Uterus (tissue), 3 donors: ENCODE measurements at regions not wholly inside any gene's neighbourhood (a gene's known extent, or its start where the extent isn't known, plus 50 kb on each side); places are given as distances from the start of the nearest gene placed in this dataset.
A peak's percentile ranks its signal among the peaks of the same experiment; 100 is the strongest.

Experiments
- DNase-seq, 2 donors: peaks; one replicate each; pipeline ENCODE4 v3.0.0-alpha.2; 2019 to 2020
- H3K27ac ChIP-seq, 2 donors: fragments of 200-600 bp; sonication (generic); 1 replicate in 1 of 2; 2 replicates in 1 of 2; pipeline ENCODE4 v1.5.1; 2016 to 2018
- H3K27me3 ChIP-seq, 2 donors: fragments of 200-600 bp; sonication (generic); one replicate each; pipeline ENCODE4 v1.5.1; 2018 to 2019; ENCODE audit warnings: control low read depth in 1 of 2
- H3K36me3 ChIP-seq, 2 donors: fragments of 200-600 bp; sonication (generic); one replicate each; pipeline ENCODE4 v1.5.1; 2019; ENCODE audit warnings: control low read depth in 1 of 2
- H3K4me1 ChIP-seq, 2 donors: fragments of 200-600 bp; sonication (generic); one replicate each; pipeline ENCODE4 v1.5.1; 2018 to 2019; ENCODE audit warnings: control low read depth in 1 of 2
- H3K4me3 ChIP-seq, 2 donors: fragments of 200-600 bp; sonication (generic); 1 replicate in 1 of 2; 2 replicates in 1 of 2; pipeline ENCODE4 v1.5.1; 2018 to 2019; ENCODE audit warnings: mild to moderate bottlenecking in 1 of 2
- H3K9me3 ChIP-seq, 2 donors: fragments of 200-600 bp; sonication (generic); one replicate each; pipeline ENCODE4 v1.5.1; 2019; ENCODE audit warnings: control low read depth in 1 of 2
- CTCF ChIP-seq, 4 experiments: fragments of 200-600 bp in 2 of 4; fragments of 450-650 bp in 2 of 4; sonication (generic) in 2 of 4; IDR thresholded peaks; one replicate each; pipeline ENCODE4 v1.5.1; 2016 to 2019; ENCODE audit warnings: antibody characterized with exemption in 4 of 4, mild to moderate bottlenecking in 2 of 4, moderate library complexity in 1 of 4
- POLR2A ChIP-seq, 2 donors: fragments of 450-650 bp; IDR thresholded peaks; one replicate each; pipeline ENCODE4 v1.6.1; 2016; ENCODE audit warnings: antibody characterized with exemption in 2 of 2, mild to moderate bottlenecking in 1 of 2, moderate library complexity in 1 of 2
- intact Hi-C: fragments of 100-400 bp; cut with DNase I; formaldehyde crosslinking; loops from one replicate; pipeline ENCODE4 v1.15.1; 2023; ENCODE audit warnings: low total_unique reads
- donor health status: DM: yes; HTN: yes; CAD: no.

- H3K36me3 ChIP-seq: no peaks in the 10 kb centered on the region
- H3K27ac ChIP-seq: no peak overlapping the region
- H3K4me1 ChIP-seq: no peaks in the 10 kb centered on the region
- H3K9me3 ChIP-seq: no peaks in the 10 kb centered on the region
- intact Hi-C loops: no loop called here
- no peak overlapping the region for H3K4me3 ChIP-seq
- TF ChIP-seq POLR2A (IDR thresholded peaks at IDR 0.05) (no peak), CTCF (IDR thresholded peaks at IDR 0.05) (no peak)
- DNase-seq: no peak
- H3K27me3 ChIP-seq: no peaks in the 10 kb centered on the region
Observed at GRCh38 chr5:4941161-4941560, 199.0 kb upstream of the ADAMTS16 start.

- peak in 1 of 2 donors; percentile 21 for DNase-seq
Observed at GRCh38 chr5:4941957-4942830, 197.9 kb upstream of the ADAMTS16 start.

GRCh38 chr5:4942831-4943178 lies 197.3 kb upstream of the ADAMTS16 start:
- Histone ChIP-seq H3K4me3 (no peak overlapping the region), H3K27me3 (no peaks in the 10 kb centered on the region), H3K4me1 (no peaks in the 10 kb centered on the region), H3K36me3 (no peaks in the 10 kb centered on the region), H3K27ac (no peak overlapping the region), H3K9me3 (no peaks in the 10 kb centered on the region)
- TF ChIP-seq CTCF (IDR thresholded peaks at IDR 0.05) (no peak), POLR2A (IDR thresholded peaks at IDR 0.05) (no peak)
- intact Hi-C loops: no loop called here
- DNase-seq: no peak

More at GRCh38 chr5:4941957-4942830, 197.9 kb upstream of the ADAMTS16 start:
- no peaks in the 10 kb centered on the region for H3K9me3 ChIP-seq
- intact Hi-C loops: no loop called here
- H3K36me3 ChIP-seq: no peaks in the 10 kb centered on the region
- H3K4me1 ChIP-seq: no peaks in the 10 kb centered on the region
- no peak for TF ChIP-seq POLR2A (IDR thresholded peaks at IDR 0.05)
- peak; percentile 50 to 81 (median 66) for TF ChIP-seq CTCF (IDR thresholded peaks at IDR 0.05)
- H3K4me3 ChIP-seq: no peak overlapping the region
- no peaks in the 10 kb centered on the region for H3K27me3 ChIP-seq
- H3K27ac ChIP-seq: no peak overlapping the region

GRCh38 chr5:4945296-4945695 lies 194.8 kb upstream of the ADAMTS16 start:
- no peak for TF ChIP-seq POLR2A (IDR thresholded peaks at IDR 0.05)
- TF ChIP-seq CTCF (IDR thresholded peaks at IDR 0.05): no peak
- intact Hi-C loops: no loop called here
- no peaks in the 10 kb centered on the region for H3K9me3 ChIP-seq

GRCh38 chr5:4947106-4947505 lies 193.0 kb upstream of the ADAMTS16 start:
- no peak for DNase-seq
- H3K27me3 ChIP-seq: no peaks in the 10 kb centered on the region
- no peak overlapping the region for H3K4me3 ChIP-seq
- H3K27ac ChIP-seq: no peak overlapping the region
- no peaks in the 10 kb centered on the region for H3K9me3 ChIP-seq
- no peaks in the 10 kb centered on the region for H3K4me1 ChIP-seq
- no peak for TF ChIP-seq CTCF (IDR thresholded peaks at IDR 0.05)
- no peak for TF ChIP-seq POLR2A (IDR thresholded peaks at IDR 0.05)
- no peaks in the 10 kb centered on the region for H3K36me3 ChIP-seq
- intact Hi-C loops: no loop called here

More at GRCh38 chr5:4945296-4945695, 194.8 kb upstream of the ADAMTS16 start:
- Histone ChIP-seq H3K36me3 (no peaks in the 10 kb centered on the region), H3K27me3 (no peaks in the 10 kb centered on the region), H3K4me3 (no peak overlapping the region), H3K4me1 (no peaks in the 10 kb centered on the region), H3K27ac (no peak overlapping the region)
- no peak for DNase-seq
